Activated gamma-delta T cell treated with anti-CD3 and anti-CD28 coated beads, Interleukin-2, amount 50 U/mL, for 16 hours (primary cell): ENCODE measurements at regions not wholly inside any gene's neighbourhood (a gene's known extent, or its start where the extent isn't known, plus 50 kb on each side); places are given as distances from the start of the nearest gene placed in this dataset.
A peak's percentile ranks its signal among the peaks of the same experiment; 100 is the strongest.
"Not testable (repeated sequence)": the region's sequence is repeated elsewhere in the genome, so short reads cannot be mapped to it uniquely, and the experiment has no call there.

Source experiments
- DNase-seq: peaks from one replicate; pipeline ENCODE4 v3.0.0-alpha.2; 2020; ENCODE audit warnings: low read depth

- DNase-seq, result no peak
Observed at GRCh38 chr9:36521148-36521547, 51.5 kb upstream of the MELK start.

- DNase-seq, result no peak
Observed at GRCh38 chr9:36517131-36517530, 55.6 kb upstream of the MELK start.

- no peak for DNase-seq
Observed at GRCh38 chr9:36504156-36504555, 68.5 kb upstream of the MELK start.

- no peak for DNase-seq
Observed at GRCh38 chr9:36503172-36504088, 69.3 kb upstream of the MELK start.

- no peak for DNase-seq
Observed at GRCh38 chr9:36501727-36502126, 71.0 kb upstream of the MELK start.

GRCh38 chr9:36500931-36501330 is 71.8 kb upstream of the MELK start:
- not testable (repeated sequence) for DNase-seq

- DNase-seq, result no peak
Observed at GRCh38 chr9:36499174-36499890, 73.4 kb upstream of the MELK start.

GRCh38 chr9:36493564-36493963 is 79.1 kb upstream of the MELK start:
- not testable (repeated sequence) for DNase-seq

- no peak for DNase-seq
Observed at GRCh38 chr9:36492865-36493264, 79.8 kb upstream of the MELK start.

GRCh38 chr9:36489453-36489852 is 83.2 kb upstream of the MELK start:
- DNase-seq, result no peak

GRCh38 chr9:36488389-36488756 is 84.3 kb upstream of the MELK start:
- no peak for DNase-seq

GRCh38 chr9:36487482-36488388 is 85.0 kb upstream of the MELK start:
- DNase-seq, result peak; percentile 83

GRCh38 chr9:36486933-36487481 is 85.7 kb upstream of the MELK start:
- DNase-seq, result peak; percentile 29

- DNase-seq, result no peak
Observed at GRCh38 chr9:36486329-36486932, 86.3 kb upstream of the MELK start.

GRCh38 chr9:36485647-36486328 is 85.7 kb upstream of the RNF38 start:
- no peak for DNase-seq

- no peak for DNase-seq
Observed at GRCh38 chr9:36484124-36484523, 84.1 kb upstream of the RNF38 start.

- DNase-seq, result no peak
Observed at GRCh38 chr9:36479101-36479500, 79.0 kb upstream of the RNF38 start.

- DNase-seq, result no peak
Observed at GRCh38 chr9:36471359-36471758, 71.3 kb upstream of the RNF38 start.

GRCh38 chr9:36470643-36471290 is 70.7 kb upstream of the RNF38 start:
- DNase-seq, result no peak

- DNase-seq, result no peak
Observed at GRCh38 chr9:36463467-36463866, 63.4 kb upstream of the RNF38 start.
